ENCODE measurements at regions not wholly inside any gene's neighbourhood (a gene's known extent, or its start where the extent isn't known, plus 50 kb on each side); places are given as distances from the start of the nearest gene placed in this dataset.

DNA sequence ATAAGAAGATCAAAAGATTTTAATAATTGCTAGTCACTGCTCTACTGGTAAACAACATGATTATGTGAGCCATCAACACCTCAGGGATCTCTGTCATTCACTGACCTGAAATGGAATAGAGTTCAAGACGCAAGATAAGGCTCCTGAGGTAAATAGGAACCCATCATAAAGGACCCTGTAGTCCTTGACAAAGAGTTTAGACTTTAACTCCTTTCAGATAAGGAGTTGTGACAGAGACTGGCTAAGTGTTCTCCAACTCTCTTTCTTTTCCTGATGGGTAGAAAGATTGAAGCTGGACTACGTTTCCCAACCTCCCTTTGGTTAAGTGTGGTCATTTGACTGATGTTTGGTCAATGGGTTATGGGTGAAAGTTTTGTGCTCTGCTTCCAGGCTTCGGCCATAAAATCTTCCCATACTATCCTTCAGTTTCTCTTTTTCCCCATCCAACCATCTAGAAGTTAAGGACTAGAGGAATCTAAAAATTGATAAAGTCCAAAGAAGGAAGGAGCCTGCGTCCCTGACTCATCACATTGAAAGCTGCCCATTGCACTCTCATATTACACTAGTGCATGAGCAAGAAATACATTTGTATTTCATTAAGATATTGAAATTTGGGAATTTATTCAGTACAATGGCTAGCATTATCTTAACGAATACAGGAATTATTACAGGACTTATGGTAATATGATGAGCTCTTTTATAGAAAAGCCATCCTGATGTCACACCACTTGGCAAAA is 293.7 kb upstream of the ACVR2A start:
- no peak for DNase-seq (ENCODE audit: low read depth in 2 of 2)

DNA sequence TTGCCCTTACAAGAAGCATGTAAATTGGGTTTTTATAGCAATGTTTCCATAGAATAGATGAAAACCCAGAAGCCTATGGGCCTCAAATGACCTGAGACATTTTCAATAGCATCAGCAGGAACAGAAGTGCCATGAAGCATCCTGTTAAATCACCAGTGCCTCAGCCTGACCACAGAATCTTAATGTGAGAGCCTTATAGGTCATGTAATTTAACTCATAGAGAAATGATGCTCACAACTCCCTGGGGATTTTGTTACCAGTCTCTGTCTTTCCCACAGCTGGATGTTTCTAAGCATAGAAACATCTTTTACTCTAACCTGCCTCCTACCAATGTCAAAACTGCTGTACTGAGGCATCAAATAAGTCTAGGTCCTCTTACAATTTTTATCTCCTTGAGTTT is 295.8 kb upstream of the ACVR2A start:
- DNase-seq (ENCODE audit: low read depth in 2 of 2) = no peak

- DNase-seq (ENCODE audit: low read depth in 2 of 2) = no peak
These were observed 296.4 kb upstream of the ACVR2A start for GRCh38 chr2:147548451-147548850.

DNA sequence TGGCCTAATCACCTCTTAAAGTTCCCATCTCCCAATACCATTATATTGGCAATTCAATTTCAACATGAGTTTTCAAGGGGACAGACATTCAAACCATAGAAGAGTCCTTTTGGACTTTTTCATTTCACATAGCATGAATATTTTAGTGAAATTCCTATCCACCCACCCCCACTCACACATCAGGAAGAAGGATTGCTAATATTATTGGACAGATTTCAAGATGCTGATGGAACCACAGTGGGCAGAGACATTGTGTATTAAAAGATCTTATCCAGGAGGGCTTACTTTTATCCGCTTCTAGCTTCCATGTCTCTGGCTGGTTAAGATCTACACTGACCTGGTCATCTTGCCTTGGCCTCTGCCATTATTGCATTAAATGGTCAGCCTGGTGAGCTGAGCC is 297.4 kb upstream of the ACVR2A start:
- no peak for DNase-seq (ENCODE audit: low read depth in 2 of 2)

- no peak for DNase-seq (ENCODE audit: low read depth in 2 of 2)
These were observed 298.7 kb upstream of the ACVR2A start for GRCh38 chr2:147546109-147546508.

DNA sequence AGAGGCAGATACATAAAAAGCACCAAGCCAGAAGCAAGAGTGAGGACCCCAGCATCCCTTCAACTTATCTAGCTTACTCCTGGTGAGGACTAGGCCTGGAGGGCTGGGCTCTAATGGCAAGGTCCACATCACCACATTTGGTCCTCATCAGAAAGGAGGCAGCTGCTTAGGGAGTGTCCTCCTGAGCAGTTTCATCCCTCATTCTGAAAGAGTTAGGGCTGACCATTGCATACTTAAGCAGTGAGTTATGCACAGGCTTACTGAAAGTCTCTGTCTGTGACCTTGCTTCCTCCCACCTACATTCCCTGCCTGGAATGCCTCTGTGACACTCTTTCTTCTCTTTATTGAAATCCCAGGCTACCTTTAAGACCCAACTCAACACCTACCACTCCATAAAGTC is 301.8 kb upstream of the ACVR2A start:
- no peak for DNase-seq (ENCODE audit: low read depth in 2 of 2)

GRCh38 chr2:147542351-147542750 is 302.5 kb upstream of the ACVR2A start:
- DNase-seq (ENCODE audit: low read depth in 2 of 2) = no peak

DNA sequence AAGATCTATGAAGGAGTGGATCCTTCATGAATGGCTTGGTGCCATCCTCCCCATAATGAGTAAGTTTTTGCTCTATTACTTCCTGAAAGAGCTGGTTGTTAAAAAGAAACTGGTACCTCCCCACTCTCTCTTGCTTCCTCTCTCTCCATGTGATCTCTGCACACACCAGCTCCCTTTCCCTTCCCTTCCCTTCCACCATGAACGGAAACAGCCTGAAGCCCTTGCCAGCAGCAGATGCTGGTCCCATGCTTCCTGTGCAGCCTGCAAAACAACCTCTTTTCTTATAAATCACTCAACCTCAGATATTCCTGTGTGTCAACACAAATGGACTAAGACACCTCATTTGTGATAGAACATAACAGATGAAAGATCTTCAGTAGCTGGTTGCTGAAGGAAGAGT is 303.5 kb upstream of the ACVR2A start:
- no peak for DNase-seq (ENCODE audit: low read depth in 2 of 2)

DNA sequence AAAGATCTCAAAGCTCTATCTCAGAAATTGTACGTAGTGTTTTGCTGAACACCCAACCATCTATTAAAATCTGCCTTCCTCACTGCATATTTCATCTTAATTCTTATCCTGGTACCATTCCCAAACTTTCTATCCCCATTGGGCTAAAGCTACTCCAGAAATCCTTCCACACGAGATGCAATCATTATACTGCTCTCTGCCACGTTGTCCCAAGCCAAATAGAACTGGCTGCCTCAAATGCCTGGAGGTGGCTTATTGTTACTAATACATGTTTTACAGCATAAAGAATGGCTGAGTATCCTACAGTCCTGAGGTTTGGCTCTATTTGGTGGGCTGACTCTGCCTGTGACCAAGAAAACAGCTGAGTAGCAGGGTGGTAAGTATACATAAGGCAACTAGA is 306.0 kb upstream of the ACVR2A start:
- no peak for DNase-seq (ENCODE audit: low read depth in 2 of 2)

DNA sequence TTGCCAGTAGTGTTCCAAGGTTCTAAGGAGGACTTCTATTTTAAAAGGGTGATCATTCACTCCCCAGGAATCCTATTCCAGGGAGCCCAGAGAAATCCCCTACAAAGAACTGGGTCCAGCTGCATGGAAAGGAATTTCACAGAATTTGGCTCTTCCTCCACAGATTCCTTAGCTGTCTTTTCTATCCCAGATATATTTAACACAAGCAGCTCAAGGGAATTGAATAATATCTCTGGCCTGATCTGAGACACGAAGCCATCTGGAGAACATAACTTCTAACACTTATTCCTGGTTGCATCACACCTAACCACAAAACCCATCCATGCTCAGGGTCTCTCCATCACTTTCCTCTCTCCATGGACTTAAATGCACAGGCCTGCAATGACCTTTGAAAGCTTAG is 306.7 kb upstream of the ACVR2A start:
- DNase-seq (ENCODE audit: low read depth in 2 of 2) = no peak

GRCh38 chr2:147531269-147531668 is 313.6 kb upstream of the ACVR2A start:
- DNase-seq (ENCODE audit: low read depth in 2 of 2) = no peak

DNA sequence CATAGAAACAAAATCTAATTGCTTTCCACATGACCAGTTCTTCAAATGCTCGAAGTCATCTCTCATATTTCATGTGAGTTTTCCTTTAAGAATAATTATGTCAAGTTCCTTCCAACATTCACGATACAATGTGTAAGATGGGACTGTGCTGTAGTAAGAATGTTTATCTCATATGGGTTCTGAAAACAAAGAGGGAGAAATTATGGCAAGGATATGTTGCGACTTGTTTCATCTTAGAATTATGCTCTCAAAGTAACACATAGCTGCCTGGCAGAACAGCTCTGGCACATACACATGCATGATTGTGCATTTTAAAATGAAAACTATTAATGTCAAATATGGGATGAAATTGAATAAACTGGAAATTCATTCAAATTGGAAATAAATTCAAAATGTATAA is 314.8 kb upstream of the ACVR2A start:
- DNase-seq (ENCODE audit: low read depth in 2 of 2) = no peak

DNA sequence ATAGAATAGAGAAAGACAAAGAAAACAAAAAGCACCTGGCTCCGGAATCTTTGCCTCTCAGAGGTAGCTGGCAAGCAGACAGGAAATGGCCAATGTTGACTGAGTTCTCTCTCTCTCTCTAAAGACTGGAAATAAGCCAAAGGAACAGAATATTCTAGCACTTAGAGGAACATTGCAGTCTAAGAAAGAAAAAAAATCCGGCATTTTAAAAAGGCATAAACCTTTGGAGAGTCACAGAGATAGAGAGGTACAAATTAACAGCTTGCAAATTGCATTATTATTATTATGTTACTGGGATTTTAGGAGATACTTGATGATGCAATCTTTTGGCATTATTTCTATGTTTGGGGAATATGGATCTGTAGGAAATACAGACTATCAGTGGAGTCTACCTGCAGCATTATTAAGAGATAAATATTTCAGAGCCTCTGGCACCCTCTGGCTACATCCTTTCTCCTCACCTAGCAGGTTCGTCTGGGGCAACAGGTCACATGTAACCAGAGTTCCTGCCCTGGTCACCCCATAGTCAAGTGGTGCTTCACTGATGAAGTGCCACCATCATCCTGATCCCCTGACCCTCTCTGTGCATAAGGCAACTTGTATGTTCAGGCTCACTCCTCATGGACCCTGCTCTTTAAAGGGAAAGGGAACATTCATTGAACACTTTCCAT is 318.9 kb upstream of the ACVR2A start:
- no peak for DNase-seq (ENCODE audit: low read depth in 2 of 2)

DNA sequence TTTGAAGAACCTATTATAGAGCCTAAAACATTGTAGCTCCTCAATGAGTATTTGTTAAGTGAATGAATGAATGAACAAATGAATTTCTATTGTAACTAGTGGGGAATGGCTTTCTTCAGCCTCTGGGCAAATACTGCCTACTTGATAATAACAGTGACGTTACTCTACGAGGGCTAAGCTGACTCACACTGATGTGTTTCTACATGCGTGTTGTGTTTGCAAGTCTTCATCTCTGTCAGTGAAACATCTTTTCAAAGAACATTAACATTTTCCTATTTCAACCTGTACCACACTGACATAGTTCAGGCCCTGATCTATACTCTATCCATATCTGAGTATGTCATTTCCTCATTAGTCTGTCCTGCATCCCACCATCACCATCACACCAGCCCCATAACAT is 319.9 kb upstream of the ACVR2A start:
- no peak for DNase-seq (ENCODE audit: low read depth in 2 of 2)

DNA sequence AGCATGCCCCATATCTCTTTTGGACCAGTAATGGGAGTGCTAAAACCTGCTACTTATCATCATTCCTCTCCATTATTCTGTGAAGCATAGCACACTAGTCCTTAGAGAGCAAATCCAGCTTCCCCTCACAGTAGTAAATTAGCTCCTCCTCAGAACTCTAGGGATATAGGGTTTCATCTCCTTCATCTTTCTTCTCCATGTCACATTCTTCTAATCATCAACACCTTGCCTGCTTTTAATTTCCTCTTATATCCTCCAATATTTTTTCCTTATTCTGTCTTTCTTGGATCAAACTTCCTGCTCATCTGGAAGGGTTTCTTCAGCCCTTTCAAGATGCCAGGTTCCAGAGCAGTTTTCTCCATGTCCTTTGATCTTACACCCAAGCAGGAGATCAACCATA is 321.4 kb upstream of the ACVR2A start:
- no peak for DNase-seq (ENCODE audit: low read depth in 2 of 2)

GRCh38 chr2:147521936-147522335 is 322.9 kb upstream of the ACVR2A start:
- no peak for DNase-seq (ENCODE audit: low read depth in 2 of 2)

DNA sequence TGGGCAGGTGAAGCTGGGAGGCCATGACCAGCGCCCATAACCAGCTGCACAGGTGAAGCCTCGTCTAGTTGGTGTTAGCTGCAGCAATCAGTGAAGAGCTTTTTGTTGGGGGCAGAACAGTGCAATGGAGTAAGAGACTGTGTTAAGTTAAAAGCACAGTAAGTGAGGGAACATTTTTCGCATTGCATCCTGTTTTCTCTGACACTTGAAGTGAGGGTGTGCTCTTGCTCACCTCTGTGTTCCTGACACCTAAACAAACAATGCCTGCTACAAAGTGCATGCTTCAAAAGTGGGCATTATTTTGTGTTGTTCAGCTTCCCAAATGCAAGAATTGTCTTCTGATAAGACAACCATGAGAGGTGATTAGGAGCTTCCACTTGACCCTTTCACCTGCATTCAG is 324.0 kb upstream of the ACVR2A start:
- DNase-seq (ENCODE audit: low read depth in 2 of 2) = no peak

- no peak for DNase-seq (ENCODE audit: low read depth in 2 of 2)
These were observed 325.7 kb upstream of the ACVR2A start for GRCh38 chr2:147519178-147519577.

- no peak for DNase-seq (ENCODE audit: low read depth in 2 of 2)
These were observed 329.6 kb upstream of the ACVR2A start for GRCh38 chr2:147515213-147515612.

- DNase-seq (ENCODE audit: low read depth in 2 of 2) = no peak
These were observed 332.6 kb upstream of the ACVR2A start for GRCh38 chr2:147512206-147512605.

DNA sequence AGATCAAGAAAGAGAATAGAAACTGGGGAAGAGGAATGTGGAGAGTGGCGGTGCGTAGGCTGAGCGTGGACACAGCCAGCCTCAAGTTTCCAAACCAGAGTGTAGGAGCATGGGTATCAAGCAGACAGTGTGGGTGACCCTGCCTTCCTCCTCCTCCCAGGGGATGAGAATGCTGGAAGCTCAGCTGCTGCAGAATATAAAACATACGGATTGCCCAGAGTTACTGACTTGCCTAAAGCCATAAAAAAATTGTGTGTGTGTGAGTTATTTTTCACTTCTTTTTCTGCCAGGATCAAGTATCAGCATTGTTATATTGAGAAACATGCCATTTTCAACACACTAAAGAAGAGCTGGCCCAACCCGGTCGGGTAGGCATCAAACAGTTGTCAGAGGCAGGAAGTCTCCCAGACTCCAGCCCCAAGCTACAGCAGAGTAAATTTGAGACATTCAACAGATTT is 333.3 kb upstream of the ACVR2A start:
- no peak for DNase-seq (ENCODE audit: low read depth in 2 of 2)

DNA sequence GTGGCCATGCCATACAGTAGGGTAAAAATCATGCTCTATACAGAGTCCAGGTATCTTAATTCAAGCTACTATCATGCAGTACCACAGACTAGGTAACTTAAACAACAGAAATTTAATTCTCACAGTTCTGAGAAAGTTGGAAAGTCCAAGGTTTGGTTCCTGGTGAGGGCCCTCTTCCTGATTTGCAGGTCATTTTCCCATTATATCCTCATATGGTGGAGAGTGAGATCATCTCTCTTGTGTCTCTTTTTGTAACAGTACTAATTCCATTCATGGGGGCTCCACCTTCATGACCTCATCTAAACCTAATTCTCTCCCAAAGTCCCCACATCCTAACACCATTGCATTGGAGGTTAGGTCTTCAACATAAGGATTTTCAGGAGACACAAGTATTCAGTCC is 335.0 kb upstream of the ACVR2A start:
- DNase-seq (ENCODE audit: low read depth in 2 of 2) = no peak

GRCh38 chr2:147506889-147507288 is 337.9 kb upstream of the ACVR2A start:
- DNase-seq (ENCODE audit: low read depth in 2 of 2) = no peak

All from stimulated activated CD4-positive, alpha-beta T cell treated with anti-CD3 and anti-CD28 coated beads, Interleukin-1b, Interleukin-23, amount 100 ng/mL, for 4 hours (primary cell).